DLD1 (cell line): ENCODE measurements at regions not wholly inside any gene's neighbourhood (a gene's known extent, or its start where the extent isn't known, plus 50 kb on each side); places are given as distances from the start of the nearest gene placed in this dataset.

Source experiments
- in situ Hi-C: cut with HindIII; loops from 2 replicates; pipeline ENCODE4 v1.10.0; 2017; ENCODE audit warnings: low sequenced_read_pairs

DNA sequence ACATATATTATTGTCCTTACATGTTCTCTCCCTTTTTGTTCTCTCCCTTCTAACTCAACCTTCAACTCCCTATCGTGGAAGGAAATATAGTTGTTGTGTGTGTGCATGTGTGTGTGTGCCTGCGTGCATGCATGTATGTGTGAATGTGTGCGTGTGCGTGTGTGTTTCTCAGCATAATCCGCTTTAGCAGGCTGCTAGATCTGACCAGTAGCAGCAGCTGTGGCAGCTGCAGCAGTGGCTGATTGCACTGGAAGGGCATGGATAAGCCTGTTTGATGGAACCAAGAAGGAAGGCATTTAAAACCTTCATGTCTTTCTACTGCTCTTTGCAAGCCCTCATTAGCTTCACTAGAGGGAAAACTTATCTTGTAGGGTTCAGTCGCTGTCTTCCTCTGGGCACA lies 65.6 kb upstream of the IRF2BP2 start:
- in situ Hi-C loops, result no loop called here

DNA sequence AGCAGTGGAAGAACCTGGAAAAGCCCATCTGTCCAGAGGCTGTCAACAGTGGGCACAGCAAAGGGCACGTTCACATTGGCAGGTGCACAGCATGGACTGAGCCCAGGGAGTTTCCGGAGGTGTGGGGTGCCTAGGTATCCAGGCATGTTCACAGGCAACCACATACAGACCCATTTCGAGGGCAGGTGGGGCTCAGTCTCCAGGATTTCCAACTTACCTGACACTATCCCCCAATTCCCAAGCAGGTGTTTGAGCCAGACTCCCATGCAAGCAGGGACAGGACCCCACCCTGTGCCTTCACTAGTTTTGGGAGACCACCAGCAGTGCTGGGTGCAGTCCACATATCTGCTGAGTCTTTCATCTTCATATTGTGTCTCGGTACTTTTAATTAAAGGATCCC lies 65.0 kb upstream of the IRF2BP2 start:
- in situ Hi-C loops, result no loop called here

DNA sequence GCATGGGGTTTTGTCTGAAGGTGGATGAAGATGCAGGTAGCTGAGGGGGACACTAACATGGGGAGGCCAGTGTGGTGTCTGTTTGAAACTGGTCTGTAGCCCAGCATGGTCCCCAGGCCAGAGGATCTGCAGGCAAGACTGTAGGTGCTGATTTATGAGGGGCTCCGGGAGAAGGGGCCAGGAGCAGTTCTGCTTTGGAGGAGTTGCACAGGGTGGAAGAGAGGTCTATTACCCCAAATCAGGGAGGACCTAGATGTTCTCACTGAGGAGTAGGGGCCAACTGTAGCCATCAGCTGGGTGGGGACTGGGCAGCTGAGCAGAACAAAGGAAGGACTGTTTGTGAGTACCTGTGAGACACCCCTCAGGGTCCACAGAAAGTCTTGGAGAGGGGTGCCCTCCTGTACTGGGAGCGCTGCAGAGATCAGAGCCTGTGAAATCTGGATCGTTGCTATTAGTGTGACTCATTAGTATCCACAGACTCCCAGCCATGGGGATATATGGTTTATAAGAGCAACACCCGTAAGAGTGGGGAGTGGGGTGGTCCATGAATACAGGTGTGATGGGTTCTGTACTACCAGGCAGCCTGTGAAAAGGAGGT lies 64.3 kb upstream of the IRF2BP2 start:
- in situ Hi-C loops, result no loop called here

DNA sequence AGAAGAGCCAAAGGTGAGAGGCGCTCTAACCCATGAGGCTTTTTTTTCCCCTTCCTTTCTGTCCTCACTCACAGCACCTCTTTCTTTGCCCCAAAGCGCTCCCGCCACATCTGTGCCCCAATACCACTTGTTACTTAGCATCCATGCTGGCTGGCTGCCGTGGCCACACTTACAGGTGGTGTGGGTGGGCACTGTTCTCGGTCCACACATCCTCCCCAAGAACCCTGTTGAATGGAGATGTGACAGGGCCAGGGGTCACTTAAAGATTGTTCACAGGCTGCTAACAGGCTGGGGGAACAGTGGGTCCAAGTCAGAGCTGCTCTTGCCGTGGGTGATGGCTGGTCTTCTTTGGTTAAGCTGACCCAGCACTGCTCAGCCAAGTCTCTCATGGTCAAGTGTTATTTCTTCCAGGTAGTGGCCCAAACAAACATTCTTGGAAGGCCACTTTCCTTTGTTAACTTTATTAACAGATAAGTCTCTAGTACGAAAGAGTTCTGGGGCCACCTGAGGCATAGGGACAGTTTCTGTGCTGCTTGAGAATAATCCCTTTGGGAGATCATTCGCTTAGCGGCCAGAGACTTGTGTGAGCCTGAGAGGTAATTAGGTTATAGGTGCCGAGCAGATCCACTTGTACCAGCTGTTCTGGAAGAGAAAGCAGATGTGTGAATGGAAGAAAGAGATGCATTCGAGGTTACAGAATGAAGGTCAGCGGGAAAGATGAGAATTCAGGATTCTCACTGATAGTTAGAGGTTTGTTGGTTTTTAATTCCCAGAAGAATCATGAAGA lies 62.6 kb upstream of the IRF2BP2 start:
- in situ Hi-C loops, result no loop called here

DNA sequence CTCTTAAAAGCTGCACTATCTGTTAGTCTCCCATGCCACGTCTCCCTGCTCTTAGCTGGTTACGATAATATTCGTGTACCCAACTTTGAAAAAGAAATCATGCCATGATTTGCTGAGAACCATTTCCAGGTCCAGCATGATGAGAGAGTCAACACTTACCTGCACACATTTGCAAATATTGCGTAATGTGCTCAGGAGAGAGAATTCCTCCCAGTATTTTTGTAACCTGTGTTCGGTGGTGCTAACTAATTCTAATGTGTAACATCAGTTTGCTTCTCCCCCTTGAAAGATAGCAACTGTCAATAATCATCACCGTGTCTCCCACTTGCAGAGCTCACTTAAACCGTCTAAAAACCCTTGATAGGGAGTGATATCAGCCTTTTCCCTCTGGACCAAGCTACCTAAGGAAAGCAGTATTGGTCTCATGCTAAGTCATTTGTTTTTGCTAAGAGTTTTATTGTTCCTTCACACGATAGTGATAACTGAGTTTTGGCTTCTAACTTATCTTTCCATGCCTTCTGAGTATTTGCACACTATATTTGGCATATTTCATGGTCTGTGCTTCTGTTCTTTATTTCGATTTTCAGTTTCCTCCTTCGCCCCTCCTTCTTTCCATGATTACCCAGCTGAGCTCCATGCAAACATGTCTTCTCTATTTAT lies 61.1 kb upstream of the IRF2BP2 start:
- in situ Hi-C loops, result no loop called here

DNA sequence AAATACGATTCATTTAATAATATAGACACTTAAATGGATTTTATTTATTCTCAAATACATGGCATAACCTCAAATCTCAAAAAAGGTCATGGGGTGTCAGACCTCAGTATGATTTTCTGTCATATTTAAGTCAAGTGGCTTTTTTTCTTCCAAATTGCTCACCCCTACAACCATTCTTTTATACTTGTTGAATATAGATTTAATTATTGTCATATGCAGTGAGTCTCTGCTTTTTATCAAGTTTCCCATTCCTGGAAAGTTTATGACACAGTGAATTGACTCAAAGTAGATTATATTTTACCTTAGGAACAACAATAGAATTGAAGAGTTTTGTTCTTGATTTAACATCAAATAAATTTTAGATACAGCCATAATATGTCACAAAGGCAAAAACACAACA lies 59.5 kb upstream of the IRF2BP2 start:
- in situ Hi-C loops, result no loop called here

DNA sequence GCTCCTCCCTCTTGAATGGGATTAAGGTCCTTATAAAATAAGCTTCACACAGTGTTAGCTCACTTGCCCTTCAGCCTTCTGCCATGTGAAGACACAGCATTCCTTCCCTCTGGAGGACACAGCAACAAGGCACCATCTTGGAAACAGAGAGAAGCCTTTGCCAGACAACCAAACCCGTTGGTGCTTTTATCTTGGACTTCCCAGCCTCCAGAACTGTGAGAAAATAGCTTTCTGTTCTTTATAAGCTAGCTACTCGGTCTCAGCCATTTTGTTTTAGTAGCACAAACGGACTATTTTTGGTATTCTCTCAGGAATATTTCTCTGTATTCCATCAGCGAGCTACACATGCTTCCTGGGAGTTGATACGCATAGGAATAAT lies 58.6 kb upstream of the IRF2BP2 start:
- in situ Hi-C loops, result no loop called here

DNA sequence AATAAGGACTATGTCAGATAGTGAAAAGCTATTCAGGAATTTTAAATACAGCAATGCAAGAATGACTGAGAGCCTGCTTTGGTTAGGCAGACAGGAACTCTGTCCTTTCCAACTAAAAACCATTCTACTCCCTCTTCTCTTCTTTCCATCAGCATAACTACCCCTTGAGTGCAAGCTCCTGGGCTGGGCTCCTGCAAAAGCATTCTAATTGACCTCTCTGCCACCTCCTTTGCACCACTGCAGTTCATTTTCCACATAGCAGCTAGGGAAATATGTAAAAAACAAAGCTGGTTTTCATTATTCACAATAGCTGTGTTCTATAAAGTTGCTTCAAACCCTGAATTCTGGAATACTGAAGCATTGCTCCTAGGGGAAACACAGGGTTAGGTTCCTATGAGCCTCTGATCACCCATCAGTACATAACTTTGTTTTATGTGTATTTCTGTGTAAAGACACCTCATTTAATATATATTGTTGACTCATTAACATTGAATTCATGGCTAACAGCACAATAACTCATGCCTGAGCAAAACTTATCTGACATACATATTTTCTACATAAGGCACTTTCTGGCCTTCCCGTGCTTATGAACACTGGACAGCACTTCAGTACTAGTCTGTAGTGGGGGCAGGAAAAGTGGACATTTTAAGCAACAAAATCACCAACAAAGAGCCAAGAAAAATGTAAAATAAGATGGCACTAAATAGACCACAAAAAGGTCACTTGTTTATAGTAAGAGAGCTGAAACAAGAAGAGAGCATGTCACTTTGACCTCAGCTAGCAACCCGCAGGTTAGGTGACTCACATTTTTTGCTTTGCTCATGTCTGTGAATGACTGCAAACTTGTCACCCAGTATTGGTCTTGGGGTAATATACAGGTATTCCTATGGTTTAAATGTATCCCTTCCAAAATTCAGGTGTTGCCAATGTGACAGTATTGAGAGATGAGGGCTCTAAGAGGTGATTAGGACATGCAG lies 57.9 kb upstream of the IRF2BP2 start:
- in situ Hi-C loops, result no loop called here

DNA sequence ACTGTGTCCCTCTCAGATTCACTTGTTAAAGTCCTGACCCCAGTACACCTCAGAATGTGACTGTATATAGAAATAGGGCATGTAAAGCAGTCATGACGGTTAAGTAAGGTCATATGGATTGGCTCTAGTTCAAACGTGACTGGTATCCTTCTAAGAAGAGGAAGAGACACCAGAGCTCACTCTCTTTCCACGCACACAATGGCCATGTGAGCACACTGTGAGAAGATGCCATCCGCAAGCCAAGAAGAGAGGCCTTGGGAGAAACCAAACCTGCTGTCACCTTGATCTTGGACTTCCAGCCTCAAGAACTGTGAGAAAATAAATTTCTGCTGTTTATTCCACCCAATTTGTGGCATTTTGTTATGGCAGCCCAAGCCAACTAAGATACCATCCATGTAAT lies 56.8 kb upstream of the IRF2BP2 start:
- in situ Hi-C loops, result no loop called here

DNA sequence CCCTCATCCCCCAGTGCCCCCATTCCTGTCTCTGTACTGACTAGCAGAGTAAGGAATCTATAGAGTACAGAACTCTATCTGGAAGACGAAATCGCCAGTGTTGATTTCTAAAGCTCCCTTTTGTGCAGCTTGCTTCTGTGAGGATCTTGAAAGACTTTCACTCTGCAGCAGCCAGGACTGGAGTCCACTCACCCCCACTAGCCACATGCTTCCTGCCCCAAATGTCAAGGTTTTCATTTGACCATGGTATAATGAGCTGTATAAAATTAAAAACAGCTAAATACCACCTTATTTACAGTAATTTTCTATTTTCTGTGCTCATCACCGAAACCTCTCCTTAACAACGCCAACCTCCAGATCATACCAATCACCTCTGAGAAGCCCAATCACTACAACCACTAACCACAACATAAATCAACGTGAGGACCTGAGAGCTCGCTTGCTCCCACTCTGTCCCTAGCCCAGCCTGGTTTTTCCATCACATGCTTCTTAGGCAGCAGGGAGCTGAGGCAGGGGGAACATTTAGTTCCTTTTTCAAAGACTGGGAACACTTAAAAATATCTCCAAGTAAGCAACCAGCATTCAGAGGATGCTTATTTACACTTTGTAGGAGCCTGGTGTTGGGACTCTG lies 56.1 kb upstream of the IRF2BP2 start:
- in situ Hi-C loops, result no loop called here

DNA sequence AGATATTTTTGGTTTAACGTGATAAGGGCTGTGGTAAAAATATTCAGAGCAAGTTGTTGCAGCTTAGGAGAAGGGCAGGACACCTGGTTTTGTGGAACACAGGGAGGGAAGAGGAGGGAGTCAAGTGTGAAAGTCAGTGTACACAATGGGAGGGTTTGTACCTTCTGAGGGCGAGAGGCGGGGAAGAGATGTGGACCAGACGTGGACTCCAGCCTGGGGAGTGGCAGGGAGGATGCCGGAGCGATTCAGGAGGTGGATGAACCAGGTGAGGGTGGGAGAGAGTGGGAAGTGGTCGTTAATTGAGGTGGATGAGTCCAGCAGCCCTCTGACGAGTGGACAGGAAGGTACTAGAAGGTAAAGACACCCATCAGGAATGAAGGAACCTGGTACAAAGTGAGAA lies 52.2 kb upstream of the IRF2BP2 start:
- in situ Hi-C loops, result no loop called here

DNA sequence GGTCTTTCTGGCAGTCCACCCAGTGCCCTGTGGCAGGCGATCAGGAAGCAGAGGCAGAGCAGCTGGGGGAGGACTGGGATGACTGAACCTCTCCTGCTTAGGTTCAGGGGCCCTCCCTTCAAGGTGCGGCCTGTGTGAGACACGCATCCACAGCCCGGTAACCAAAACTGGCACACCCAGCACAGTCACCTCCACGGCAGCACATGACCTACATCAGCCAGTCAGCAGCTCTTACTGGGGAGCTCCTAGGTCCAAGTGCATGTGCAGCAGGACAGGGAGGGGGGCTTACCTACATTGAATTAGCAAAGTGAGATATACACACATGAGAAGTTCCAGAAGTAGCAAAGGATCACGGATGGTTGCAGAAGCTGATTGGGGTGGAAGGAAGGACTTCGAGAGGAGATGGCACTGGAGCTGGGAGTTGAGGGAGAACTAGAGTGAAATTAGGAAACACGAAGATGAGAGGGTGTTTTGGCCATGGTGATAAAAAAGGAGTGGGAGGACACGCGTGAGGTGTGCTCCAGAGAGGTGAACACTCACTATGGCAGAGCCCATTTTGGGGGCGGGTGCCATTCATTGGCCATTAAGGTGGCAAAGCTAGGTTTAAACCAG lies 51.4 kb upstream of the IRF2BP2 start:
- in situ Hi-C loops, result no loop called here

DNA sequence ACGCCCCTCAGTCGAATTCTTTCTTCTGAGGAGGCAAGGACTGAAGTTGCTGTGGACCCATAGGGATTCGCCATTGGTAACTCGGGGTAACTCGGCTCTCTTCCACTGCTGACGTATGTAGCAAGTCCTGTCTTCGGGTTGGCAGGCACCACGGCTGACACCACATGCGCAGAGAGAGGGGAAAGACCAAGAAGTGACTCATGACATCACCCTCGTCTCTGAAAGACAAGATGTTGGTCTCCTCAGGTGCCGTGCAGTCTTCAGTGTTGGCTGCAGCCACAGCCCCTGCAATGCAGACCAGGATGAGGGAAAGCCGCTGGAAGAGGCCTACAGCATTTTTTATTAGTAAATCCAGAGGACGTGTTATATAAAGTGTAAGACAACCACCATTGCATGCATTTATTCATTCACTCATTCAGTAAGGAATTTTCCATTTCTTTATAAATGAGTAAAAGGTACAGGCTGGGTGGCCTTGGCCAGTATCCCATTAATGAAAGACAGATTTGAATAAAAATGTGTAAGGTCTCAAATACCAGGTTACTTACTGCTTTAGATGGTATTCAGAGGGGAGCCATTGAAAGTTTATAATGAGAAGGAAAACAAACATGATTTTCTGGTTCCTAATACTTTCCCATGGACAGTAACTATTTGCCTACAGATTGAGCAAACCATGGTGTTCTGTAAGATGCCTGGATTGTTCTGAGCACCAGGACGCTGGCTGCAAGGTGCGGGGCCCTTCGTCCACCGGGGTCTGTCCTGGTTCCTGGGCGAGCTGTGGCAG lies 50.7 kb upstream of the IRF2BP2 start:
- in situ Hi-C loops, result no loop called here
